ENCODE measurements at regions not wholly inside any gene's neighbourhood (a gene's known extent, or its start where the extent isn't known, plus 50 kb on each side); places are given as distances from the start of the nearest gene placed in this dataset.

- TF ChIP-seq CTCF (IDR thresholded peaks at IDR 0.05) (no peak), EZH2 (IDR thresholded peaks at IDR 0.05; ENCODE audit: borderline replicate concordance, insufficient read depth, low read depth, low read length, poor library complexity, severe bottlenecking) (no peak)
These were observed 142.8 kb downstream of the BTG1 start for GRCh38 chr12:92002673-92003382.
